CD4-positive, alpha-beta T cell (primary cell): ENCODE measurements at regions not wholly inside any gene's neighbourhood (a gene's known extent, or its start where the extent isn't known, plus 50 kb on each side); places are given as distances from the start of the nearest gene placed in this dataset.
"Not testable (repeated sequence)": the region's sequence is repeated elsewhere in the genome, so short reads cannot be mapped to it uniquely, and the experiment has no call there.

ENCODE experiments used
- ATAC-seq: fragments of 200-7000 bp; cut with Tn5 transposase; one replicate; pipeline ENCODE4 v1.10.0; 2022; ENCODE audit warnings: mild to moderate bottlenecking; ENCODE audit not compliant: poor library complexity
- CTCF ChIA-PET: fragments of 350-600 bp; sonication (Branson Sonifier 250); formaldehyde crosslinking; loops from one replicate; lab custom pipeline; 2021; ENCODE audit warnings: antibody characterized with exemption, inconsistent platforms; lab: Charles Lee
- POLR2A ChIA-PET: fragments of 350-600 bp; sonication (Branson Sonifier 250); formaldehyde crosslinking; loops from one replicate; lab custom pipeline; 2021; ENCODE audit warnings: antibody characterized with exemption, inconsistent platforms; lab: Charles Lee
- DNase-seq, 14 experiments: peaks; one replicate each; pipeline ENCODE4 v3.0.0-alpha.2; 2013 to 2020; ENCODE audit warnings: mixed read lengths in 2 of 14
- H3K27ac ChIP-seq, 2 donors: one replicate each; pipeline versions ENCODE4 v1.5.1 to v1.7.0; 2013; ENCODE audit warnings: low read length in 2 of 2, low read depth in 1 of 2, mild to moderate bottlenecking in 1 of 2
- H3K27me3 ChIP-seq, 2 experiments: 1 replicate in 1 of 2; 2 replicates in 1 of 2; pipeline versions ENCODE4 v1.6.1 to v1.7.0; 2013; ENCODE audit warnings: low read length in 2 of 2, control low read depth in 1 of 2, mild to moderate bottlenecking in 1 of 2, moderate library complexity in 1 of 2; ENCODE audit not compliant: insufficient read depth in 2 of 2, control insufficient read depth in 1 of 2
- H3K36me3 ChIP-seq: one replicate; pipeline ENCODE4 v1.6.1; 2013; ENCODE audit warnings: low read length, control low read depth; ENCODE audit not compliant: insufficient read depth
- H3K4me1 ChIP-seq: one replicate; pipeline ENCODE4 v1.6.1; 2013; ENCODE audit warnings: low read length, control low read depth; ENCODE audit not compliant: insufficient read depth
- H3K4me3 ChIP-seq: one replicate; pipeline ENCODE4 v1.5.1; 2013; ENCODE audit warnings: mild to moderate bottlenecking, low read length, moderate library complexity
- H3K9me3 ChIP-seq, 2 experiments: 1 replicate in 1 of 2; 2 replicates in 1 of 2; pipeline versions ENCODE4 v1.6.1 to v1.7.0; 2013; ENCODE audit warnings: low read length in 2 of 2, mild to moderate bottlenecking in 2 of 2, control low read depth in 1 of 2, moderate library complexity in 1 of 2; ENCODE audit not compliant: control insufficient read depth in 1 of 2, insufficient read depth in 1 of 2
- H3K27ac Mint-ChIP-seq: one replicate; pipeline ENCODE4 v1.8.0; 2020; ENCODE audit warnings: mixed read lengths
- H3K27me3 Mint-ChIP-seq: one replicate; pipeline ENCODE4 v1.8.0; 2021; ENCODE audit warnings: mixed read lengths
- H3K36me3 Mint-ChIP-seq: one replicate; pipeline ENCODE4 v1.8.0; 2021; ENCODE audit warnings: low read depth, mixed read lengths
- H3K4me1 Mint-ChIP-seq: one replicate; pipeline ENCODE4 v1.8.0; 2021; ENCODE audit warnings: low read depth, mixed read lengths
- H3K4me3 Mint-ChIP-seq: one replicate; pipeline ENCODE4 v1.8.0; 2020; ENCODE audit warnings: mild to moderate bottlenecking, mixed read lengths
- H3K9me3 Mint-ChIP-seq: one replicate; pipeline ENCODE4 v1.8.0; 2020; ENCODE audit warnings: mixed read lengths
- intact Hi-C, 2 experiments: fragments of 100-400 bp; cut with DNase I in 1 of 2; cut with micrococcal nuclease in 1 of 2; formaldehyde crosslinking; loops; one replicate each; pipeline versions ENCODE4 v1.15.1 to v1.9.0; 2023 to 2025; cut with DNase I, micrococcal nuclease
- TF ChIP-seq, protein P1 (sequence below): fragments of 200-600 bp; IDR thresholded peaks from one replicate; pipeline ENCODE4 v1.8.0; 2022; ENCODE audit warnings: antibody characterized with exemption, mild to moderate bottlenecking

DNA sequence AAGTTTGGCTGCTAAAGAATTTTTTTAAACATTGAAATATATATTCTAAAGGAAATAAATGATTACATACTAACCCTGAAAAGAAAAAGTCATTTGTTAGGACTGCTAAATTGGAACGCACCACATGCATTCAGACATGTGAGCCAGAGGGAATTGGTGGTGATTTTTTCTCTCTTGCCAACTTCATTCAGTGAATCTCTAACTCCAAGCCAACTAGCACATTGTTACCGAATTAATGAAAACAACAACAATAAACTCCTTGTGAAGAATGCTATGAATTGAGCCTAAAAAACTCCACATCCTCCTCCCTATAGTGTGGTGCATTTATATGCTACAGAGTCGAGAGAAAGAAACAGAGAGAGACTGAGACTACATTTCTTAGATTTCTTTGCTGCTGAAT is 135.5 kb upstream of the CACNA2D1 start:
- H3K9me3 Mint-ChIP-seq = no peaks in the 10 kb centered on the region
- H3K9me3 ChIP-seq = no peaks in the 10 kb centered on the region
- ATAC-seq = no peak
- DNase-seq = no peak
- intact Hi-C loops = loop anchor here (10.0 kb wide), 2 partner anchors 534 to 1884 kb away; no protein-coding TSS in a partner anchor
- TF ChIP-seq, protein P1, sequence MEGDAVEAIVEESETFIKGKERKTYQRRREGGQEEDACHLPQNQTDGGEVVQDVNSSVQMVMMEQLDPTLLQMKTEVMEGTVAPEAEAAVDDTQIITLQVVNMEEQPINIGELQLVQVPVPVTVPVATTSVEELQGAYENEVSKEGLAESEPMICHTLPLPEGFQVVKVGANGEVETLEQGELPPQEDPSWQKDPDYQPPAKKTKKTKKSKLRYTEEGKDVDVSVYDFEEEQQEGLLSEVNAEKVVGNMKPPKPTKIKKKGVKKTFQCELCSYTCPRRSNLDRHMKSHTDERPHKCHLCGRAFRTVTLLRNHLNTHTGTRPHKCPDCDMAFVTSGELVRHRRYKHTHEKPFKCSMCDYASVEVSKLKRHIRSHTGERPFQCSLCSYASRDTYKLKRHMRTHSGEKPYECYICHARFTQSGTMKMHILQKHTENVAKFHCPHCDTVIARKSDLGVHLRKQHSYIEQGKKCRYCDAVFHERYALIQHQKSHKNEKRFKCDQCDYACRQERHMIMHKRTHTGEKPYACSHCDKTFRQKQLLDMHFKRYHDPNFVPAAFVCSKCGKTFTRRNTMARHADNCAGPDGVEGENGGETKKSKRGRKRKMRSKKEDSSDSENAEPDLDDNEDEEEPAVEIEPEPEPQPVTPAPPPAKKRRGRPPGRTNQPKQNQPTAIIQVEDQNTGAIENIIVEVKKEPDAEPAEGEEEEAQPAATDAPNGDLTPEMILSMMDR = no peak
- no peak overlapping the region for H3K4me3 Mint-ChIP-seq
- no peak overlapping the region for H3K27ac Mint-ChIP-seq
- H3K4me1 ChIP-seq = no peaks in the 10 kb centered on the region
- no peaks in the 10 kb centered on the region for H3K36me3 Mint-ChIP-seq
- POLR2A ChIA-PET = no interaction called here
- CTCF ChIA-PET = no interaction called here
- H3K27me3 ChIP-seq = no peaks in the 10 kb centered on the region
- no peaks in the 10 kb centered on the region for H3K4me1 Mint-ChIP-seq
- no peaks in the 10 kb centered on the region for H3K27me3 Mint-ChIP-seq
- H3K27ac ChIP-seq = no peak overlapping the region
- no peak overlapping the region for H3K4me3 ChIP-seq
- H3K36me3 ChIP-seq = no peaks in the 10 kb centered on the region

DNA sequence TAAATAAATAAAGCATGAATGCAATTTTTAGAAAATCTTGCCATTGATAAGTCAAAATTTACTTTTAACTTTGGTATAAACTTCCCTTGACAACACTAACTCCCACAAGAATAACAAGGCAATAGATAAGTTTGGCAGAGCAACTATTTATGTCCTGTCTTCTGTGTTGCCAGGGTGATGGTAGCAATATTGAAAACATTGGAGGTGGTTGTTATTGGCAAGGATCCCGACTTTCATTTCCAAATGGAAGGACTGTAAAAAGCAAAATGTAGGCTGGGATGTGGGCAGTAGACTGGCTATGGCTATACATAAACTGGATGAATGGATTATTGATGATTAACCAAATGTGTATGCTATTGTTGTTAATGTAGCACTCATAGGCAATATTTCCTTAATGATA is 134.9 kb upstream of the CACNA2D1 start:
- intact Hi-C loops = loop anchor here (10.0 kb wide), 2 partner anchors 534 to 1884 kb away; no protein-coding TSS in a partner anchor
- Mint-ChIP-seq H3K4me3 (no peak overlapping the region), H3K27me3 (no peaks in the 10 kb centered on the region), H3K36me3 (no peaks in the 10 kb centered on the region), H3K27ac (no peak overlapping the region), H3K9me3 (no peaks in the 10 kb centered on the region), H3K4me1 (no peaks in the 10 kb centered on the region)
- Histone ChIP-seq H3K27me3 (no peaks in the 10 kb centered on the region), H3K4me1 (no peaks in the 10 kb centered on the region), H3K9me3 (no peaks in the 10 kb centered on the region), H3K4me3 (no peak overlapping the region), H3K36me3 (no peaks in the 10 kb centered on the region), H3K27ac (no peak overlapping the region)
- DNase-seq (no peak), ATAC-seq (no peak)
- TF ChIP-seq, protein P1 = no peak
- POLR2A ChIA-PET = no interaction called here
- CTCF ChIA-PET = no interaction called here

DNA sequence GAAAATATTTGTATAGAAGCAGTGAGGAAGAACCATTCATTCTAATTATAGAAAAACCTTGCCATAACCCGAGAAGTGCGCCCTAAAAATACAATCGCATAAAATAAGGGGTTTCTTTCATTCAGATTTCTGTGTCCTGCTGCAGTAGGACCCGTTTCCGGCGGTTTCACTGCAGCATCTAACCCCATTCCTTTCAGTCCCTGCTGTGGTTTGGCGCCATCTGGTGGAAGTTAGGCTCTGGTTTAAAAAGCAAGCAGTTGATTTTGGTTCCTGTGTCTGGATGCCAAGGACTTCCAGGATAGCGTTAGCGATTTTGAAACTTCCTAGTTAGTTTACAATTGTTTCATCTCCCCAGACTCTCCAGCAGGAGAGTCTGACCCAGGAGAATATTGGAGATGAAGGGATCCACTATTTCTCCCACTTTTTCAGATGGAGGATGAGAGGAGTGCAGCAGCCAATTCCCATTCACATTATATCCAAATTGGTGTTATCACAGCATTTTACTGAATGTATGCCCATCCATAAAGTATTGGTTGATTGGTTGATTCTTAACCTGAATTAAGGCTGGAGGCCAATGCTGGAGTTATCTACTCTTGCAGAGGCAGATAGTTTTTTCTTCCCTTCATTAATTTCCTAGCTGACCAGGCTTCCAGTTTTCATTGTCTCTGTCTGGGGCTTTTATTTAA is 128.8 kb upstream of the CACNA2D1 start:
- Mint-ChIP-seq H3K4me3 (no peak overlapping the region), H3K9me3 (no peaks in the 10 kb centered on the region), H3K27me3 (no peaks in the 10 kb centered on the region), H3K36me3 (no peaks in the 10 kb centered on the region), H3K27ac (no peak overlapping the region), H3K4me1 (no peaks in the 10 kb centered on the region)
- H3K27ac ChIP-seq = no peak overlapping the region
- H3K4me3 ChIP-seq = no peak overlapping the region
- H3K36me3 ChIP-seq = no peaks in the 10 kb centered on the region
- TF ChIP-seq, protein P1 = peak; percentile 67
- intact Hi-C loops = loop anchor here (5.0 to 10.0 kb wide), 3 partner anchors 528 to 1878 kb away; no protein-coding TSS in a partner anchor
- ATAC-seq (no peak), DNase-seq (peak; percentile 20 to 66 (median 40))
- POLR2A ChIA-PET = no interaction called here
- no peaks in the 10 kb centered on the region for H3K27me3 ChIP-seq
- no peaks in the 10 kb centered on the region for H3K9me3 ChIP-seq
- no peaks in the 10 kb centered on the region for H3K4me1 ChIP-seq
- CTCF ChIA-PET = no interaction called here

DNA sequence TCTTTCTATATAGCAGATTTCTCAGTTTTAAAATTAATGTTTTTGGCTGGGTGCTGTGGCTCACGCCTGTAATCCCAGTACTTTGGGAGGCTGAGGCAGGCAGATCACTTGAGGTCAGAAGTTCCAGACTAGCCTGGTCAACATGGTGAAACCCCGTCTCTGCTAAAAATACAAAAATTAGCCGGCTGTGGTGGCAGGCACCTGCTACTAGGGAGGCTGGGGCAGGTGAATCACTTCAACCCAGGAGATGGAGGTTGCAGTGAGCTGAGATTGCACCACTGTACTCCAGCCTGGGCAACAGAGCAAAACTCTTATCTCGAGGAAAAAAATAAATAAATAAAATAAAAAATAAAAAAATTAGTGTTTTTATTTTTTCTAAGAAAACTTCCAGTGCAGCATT is 127.5 kb upstream of the CACNA2D1 start:
- H3K9me3 Mint-ChIP-seq, H3K27me3 ChIP-seq, CTCF ChIA-PET, H3K27me3 Mint-ChIP-seq, H3K4me3 Mint-ChIP-seq, H3K4me3 ChIP-seq, H3K36me3 Mint-ChIP-seq, H3K27ac ChIP-seq, ATAC-seq, DNase-seq, POLR2A ChIA-PET, H3K9me3 ChIP-seq, H3K4me1 Mint-ChIP-seq, H3K27ac Mint-ChIP-seq, H3K36me3 ChIP-seq, H3K4me1 ChIP-seq: not testable (repeated sequence)
- intact Hi-C loops = loop anchor here (5.0 to 10.0 kb wide), 3 partner anchors 526 to 1876 kb away; no protein-coding TSS in a partner anchor
